GM23338 (cell line): ENCODE measurements at regions not wholly inside any gene's neighbourhood (a gene's known extent, or its start where the extent isn't known, plus 50 kb on each side); places are given as distances from the start of the nearest gene placed in this dataset.

ENCODE experiments used
- CREB1 ChIP-seq: fragments of 250-450 bp; sonication (Bioruptor Pico); IDR thresholded peaks from 2 replicates; pipeline ENCODE4 v1.5.0; 2020; ENCODE audit warnings: low read depth, mild to moderate bottlenecking, moderate library complexity
- EZH2phosphoT487 ChIP-seq: fragments of 200-600 bp; sonication (generic); IDR thresholded peaks from one replicate; pipeline ENCODE4 v1.8.1; 2018; ENCODE audit warnings: antibody characterized with exemption; ENCODE audit not compliant: unreplicated experiment
- STAT1 ChIP-seq: IDR thresholded peaks from one replicate; pipeline ENCODE4 v1.6.1; 2016; ENCODE audit warnings: antibody characterized with exemption; ENCODE audit not compliant: unreplicated experiment
- TF ChIP-seq, protein P1 (sequence below): IDR thresholded peaks from one replicate; pipeline ENCODE4 v1.6.1; 2018; ENCODE audit warnings: antibody characterized with exemption; ENCODE audit not compliant: unreplicated experiment
- TF ChIP-seq, protein P2 (sequence below): fragments of 250-450 bp; sonication (Bioruptor Pico); IDR thresholded peaks from 2 replicates; pipeline ENCODE4 v1.5.0; 2020; ENCODE audit warnings: mild to moderate bottlenecking, moderate library complexity

DNA sequence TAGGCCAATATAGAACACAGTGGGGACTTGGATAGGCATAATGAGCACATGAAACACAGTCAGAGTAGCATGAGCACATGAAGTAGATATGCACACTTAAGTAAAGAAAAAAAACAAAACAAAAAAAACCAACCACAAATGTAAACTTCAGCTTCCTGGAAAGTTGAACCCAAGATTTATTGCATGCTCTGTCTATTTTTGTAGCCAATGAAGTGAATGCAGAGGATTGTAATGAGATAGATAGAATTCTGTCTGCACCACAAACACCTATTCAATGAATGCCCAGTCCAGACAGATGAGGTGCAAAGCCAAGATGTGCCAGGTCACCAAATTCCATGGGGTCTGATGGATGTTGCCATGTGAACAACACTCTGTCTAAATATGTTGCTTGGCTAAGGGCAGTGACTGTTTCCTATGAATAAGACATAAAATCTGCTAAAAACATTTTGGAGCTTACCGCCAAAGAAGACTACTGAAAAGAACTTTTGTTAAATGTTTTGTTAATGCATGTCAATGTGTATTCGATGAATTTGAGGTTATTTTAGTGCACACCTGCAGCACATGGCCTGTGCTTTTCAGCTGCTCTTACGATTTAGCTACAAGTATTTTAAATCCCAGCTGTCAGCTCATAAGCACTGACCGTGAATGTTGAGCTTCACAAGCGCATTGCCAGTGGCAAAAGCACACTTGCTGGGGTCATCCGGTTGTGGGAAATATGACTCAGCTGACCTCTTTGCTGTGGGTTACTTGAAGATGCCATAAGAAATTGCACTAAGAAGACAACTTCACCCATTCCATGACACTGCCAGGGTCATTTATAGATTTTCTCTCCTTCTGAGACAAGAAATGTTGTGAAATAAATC is 374.8 kb upstream of the GNPDA2 start (continued):
- TF ChIP-seq, protein P1, sequence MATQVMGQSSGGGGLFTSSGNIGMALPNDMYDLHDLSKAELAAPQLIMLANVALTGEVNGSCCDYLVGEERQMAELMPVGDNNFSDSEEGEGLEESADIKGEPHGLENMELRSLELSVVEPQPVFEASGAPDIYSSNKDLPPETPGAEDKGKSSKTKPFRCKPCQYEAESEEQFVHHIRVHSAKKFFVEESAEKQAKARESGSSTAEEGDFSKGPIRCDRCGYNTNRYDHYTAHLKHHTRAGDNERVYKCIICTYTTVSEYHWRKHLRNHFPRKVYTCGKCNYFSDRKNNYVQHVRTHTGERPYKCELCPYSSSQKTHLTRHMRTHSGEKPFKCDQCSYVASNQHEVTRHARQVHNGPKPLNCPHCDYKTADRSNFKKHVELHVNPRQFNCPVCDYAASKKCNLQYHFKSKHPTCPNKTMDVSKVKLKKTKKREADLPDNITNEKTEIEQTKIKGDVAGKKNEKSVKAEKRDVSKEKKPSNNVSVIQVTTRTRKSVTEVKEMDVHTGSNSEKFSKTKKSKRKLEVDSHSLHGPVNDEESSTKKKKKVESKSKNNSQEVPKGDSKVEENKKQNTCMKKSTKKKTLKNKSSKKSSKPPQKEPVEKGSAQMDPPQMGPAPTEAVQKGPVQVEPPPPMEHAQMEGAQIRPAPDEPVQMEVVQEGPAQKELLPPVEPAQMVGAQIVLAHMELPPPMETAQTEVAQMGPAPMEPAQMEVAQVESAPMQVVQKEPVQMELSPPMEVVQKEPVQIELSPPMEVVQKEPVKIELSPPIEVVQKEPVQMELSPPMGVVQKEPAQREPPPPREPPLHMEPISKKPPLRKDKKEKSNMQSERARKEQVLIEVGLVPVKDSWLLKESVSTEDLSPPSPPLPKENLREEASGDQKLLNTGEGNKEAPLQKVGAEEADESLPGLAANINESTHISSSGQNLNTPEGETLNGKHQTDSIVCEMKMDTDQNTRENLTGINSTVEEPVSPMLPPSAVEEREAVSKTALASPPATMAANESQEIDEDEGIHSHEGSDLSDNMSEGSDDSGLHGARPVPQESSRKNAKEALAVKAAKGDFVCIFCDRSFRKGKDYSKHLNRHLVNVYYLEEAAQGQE, result no peak
- TF ChIP-seq EZH2phosphoT487, result no peak
- no peak for TF ChIP-seq CREB1 (CRISPR knock-in tag)
- TF ChIP-seq STAT1, result no peak
- TF ChIP-seq, protein P2, sequence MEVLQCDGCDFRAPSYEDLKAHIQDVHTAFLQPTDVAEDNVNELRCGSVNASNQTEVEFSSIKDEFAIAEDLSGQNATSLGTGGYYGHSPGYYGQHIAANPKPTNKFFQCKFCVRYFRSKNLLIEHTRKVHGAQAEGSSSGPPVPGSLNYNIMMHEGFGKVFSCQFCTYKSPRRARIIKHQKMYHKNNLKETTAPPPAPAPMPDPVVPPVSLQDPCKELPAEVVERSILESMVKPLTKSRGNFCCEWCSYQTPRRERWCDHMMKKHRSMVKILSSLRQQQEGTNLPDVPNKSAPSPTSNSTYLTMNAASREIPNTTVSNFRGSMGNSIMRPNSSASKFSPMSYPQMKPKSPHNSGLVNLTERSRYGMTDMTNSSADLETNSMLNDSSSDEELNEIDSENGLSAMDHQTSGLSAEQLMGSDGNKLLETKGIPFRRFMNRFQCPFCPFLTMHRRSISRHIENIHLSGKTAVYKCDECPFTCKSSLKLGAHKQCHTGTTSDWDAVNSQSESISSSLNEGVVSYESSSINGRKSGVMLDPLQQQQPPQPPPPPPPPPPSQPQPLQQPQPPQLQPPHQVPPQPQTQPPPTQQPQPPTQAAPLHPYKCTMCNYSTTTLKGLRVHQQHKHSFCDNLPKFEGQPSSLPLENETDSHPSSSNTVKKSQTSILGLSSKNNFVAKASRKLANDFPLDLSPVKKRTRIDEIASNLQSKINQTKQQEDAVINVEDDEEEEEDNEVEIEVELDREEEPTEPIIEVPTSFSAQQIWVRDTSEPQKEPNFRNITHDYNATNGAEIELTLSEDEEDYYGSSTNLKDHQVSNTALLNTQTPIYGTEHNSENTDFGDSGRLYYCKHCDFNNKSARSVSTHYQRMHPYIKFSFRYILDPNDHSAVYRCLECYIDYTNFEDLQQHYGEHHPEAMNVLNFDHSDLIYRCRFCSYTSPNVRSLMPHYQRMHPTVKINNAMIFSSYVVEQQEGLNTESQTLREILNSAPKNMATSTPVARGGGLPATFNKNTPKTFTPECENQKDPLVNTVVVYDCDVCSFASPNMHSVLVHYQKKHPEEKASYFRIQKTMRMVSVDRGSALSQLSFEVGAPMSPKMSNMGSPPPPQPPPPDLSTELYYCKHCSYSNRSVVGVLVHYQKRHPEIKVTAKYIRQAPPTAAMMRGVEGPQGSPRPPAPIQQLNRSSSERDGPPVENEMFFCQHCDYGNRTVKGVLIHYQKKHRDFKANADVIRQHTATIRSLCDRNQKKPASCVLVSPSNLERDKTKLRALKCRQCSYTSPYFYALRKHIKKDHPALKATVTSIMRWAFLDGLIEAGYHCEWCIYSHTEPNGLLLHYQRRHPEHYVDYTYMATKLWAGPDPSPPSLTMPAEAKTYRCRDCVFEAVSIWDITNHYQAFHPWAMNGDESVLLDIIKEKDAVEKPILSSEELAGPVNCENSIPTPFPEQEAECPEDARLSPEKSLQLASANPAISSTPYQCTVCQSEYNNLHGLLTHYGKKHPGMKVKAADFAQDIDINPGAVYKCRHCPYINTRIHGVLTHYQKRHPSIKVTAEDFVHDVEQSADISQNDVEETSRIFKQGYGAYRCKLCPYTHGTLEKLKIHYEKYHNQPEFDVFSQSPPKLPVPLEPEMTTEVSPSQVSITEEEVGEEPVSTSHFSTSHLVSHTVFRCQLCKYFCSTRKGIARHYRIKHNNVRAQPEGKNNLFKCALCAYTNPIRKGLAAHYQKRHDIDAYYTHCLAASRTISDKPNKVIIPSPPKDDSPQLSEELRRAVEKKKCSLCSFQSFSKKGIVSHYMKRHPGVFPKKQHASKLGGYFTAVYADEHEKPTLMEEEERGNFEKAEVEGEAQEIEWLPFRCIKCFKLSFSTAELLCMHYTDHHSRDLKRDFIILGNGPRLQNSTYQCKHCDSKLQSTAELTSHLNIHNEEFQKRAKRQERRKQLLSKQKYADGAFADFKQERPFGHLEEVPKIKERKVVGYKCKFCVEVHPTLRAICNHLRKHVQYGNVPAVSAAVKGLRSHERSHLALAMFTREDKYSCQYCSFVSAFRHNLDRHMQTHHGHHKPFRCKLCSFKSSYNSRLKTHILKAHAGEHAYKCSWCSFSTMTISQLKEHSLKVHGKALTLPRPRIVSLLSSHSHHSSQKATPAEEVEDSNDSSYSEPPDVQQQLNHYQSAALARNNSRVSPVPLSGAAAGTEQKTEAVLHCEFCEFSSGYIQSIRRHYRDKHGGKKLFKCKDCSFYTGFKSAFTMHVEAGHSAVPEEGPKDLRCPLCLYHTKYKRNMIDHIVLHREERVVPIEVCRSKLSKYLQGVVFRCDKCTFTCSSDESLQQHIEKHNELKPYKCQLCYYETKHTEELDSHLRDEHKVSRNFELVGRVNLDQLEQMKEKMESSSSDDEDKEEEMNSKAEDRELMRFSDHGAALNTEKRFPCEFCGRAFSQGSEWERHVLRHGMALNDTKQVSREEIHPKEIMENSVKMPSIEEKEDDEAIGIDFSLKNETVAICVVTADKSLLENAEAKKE, result no peak
